Endodermal cell (in vitro differentiated cells): ENCODE measurements at regions not wholly inside any gene's neighbourhood (a gene's known extent, or its start where the extent isn't known, plus 50 kb on each side); places are given as distances from the start of the nearest gene placed in this dataset.

ENCODE experiments used
- DNase-seq: peaks from one replicate; pipeline ENCODE4 v3.0.0-alpha.2; 2017
- H3K27ac ChIP-seq: 2 replicates; pipeline ENCODE4 v1.5.1; 2013; ENCODE audit warnings: mild to moderate bottlenecking, low read depth, low read length, moderate library complexity
- H3K27me3 ChIP-seq: 2 replicates; pipeline ENCODE4 v1.6.1; 2013; ENCODE audit warnings: mild to moderate bottlenecking, low read length, moderate library complexity; ENCODE audit not compliant: insufficient read depth, control insufficient read depth, poor library complexity, severe bottlenecking
- H3K36me3 ChIP-seq: 2 replicates; pipeline ENCODE4 v1.7.0; 2013; ENCODE audit warnings: mild to moderate bottlenecking, low read length, moderate library complexity; ENCODE audit not compliant: control insufficient read depth, insufficient read depth
- H3K4me1 ChIP-seq: one replicate; pipeline ENCODE4 v1.7.0; 2013; ENCODE audit warnings: low read length; ENCODE audit not compliant: control insufficient read depth, insufficient read depth
- H3K4me3 ChIP-seq: 2 replicates; pipeline ENCODE4 v1.5.1; 2013; ENCODE audit warnings: mild to moderate bottlenecking, low read length, moderate library complexity
- H3K9ac ChIP-seq: 2 replicates; pipeline ENCODE4 v1.6.1; 2013; ENCODE audit warnings: mild to moderate bottlenecking, low read length, moderate library complexity; ENCODE audit not compliant: poor library complexity, severe bottlenecking; ENCODE audit errors: extremely low read depth
- H3K9me3 ChIP-seq: 2 replicates; pipeline ENCODE4 v1.6.1; 2013; ENCODE audit warnings: mild to moderate bottlenecking, low read length, moderate library complexity; ENCODE audit not compliant: control insufficient read depth
- H3K27ac Mint-ChIP-seq: 2 replicates; pipeline ENCODE4 v1.8.0; 2020; ENCODE audit warnings: mixed read lengths
- H3K27me3 Mint-ChIP-seq: 2 replicates; pipeline ENCODE4 v1.8.0; 2021; ENCODE audit warnings: mild to moderate bottlenecking, mixed read lengths; ENCODE audit not compliant: insufficient read depth
- H3K36me3 Mint-ChIP-seq: 2 replicates; pipeline ENCODE4 v1.8.0; 2020; ENCODE audit warnings: low read depth, mixed read lengths
- H3K4me1 Mint-ChIP-seq: 2 replicates; pipeline ENCODE4 v1.8.0; 2020; ENCODE audit warnings: mixed read lengths
- H3K4me3 Mint-ChIP-seq: 2 replicates; pipeline ENCODE4 v1.8.0; 2020; ENCODE audit warnings: mild to moderate bottlenecking, moderate library complexity, mixed read lengths
- H3K9me3 Mint-ChIP-seq: 2 replicates; pipeline ENCODE4 v1.8.0; 2020; ENCODE audit warnings: mild to moderate bottlenecking, mixed read lengths
- CTCF ChIP-seq: fragments of 200-600 bp; sonication (generic); conservative IDR thresholded peaks from 2 replicates; pipeline ENCODE4 v1.5.0; 2021; ENCODE audit warnings: antibody characterized with exemption, mild to moderate bottlenecking
- WGBS, 2 experiments: methylation state at CpG; one replicate each; pipeline versions ENCODE4 v1.1.5 to v1.1.7; 2013; ENCODE audit warnings: missing lambda C conversion rate in 2 of 2, mixed read lengths in 1 of 2; ENCODE audit not compliant: insufficient coverage in 1 of 2, insufficient read length in 1 of 2; 5-methylcytosine and 5-hydroxymethylcytosine counted together

DNA sequence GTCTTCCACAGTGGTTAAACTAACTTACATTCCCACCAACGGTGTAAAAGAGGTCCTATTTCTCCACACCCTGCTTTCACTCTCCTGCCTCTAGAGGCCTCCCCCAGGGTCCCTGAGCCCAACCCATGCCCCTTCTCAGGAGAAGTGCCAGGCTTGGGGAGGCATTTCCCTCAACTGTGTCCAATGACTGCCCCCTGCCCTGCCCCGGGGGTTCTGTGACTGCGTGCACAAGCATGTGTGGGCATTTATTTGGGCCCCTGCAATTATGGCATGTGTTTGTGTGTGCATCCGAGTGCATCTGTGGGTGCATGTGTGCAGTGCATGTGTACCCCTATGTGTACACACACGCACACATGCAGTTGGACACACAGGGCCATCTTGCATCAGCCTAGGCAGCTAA is 57.3 kb downstream of the INHBB start:
- Histone ChIP-seq H3K36me3 (no peaks in the 10 kb centered on the region), H3K27me3 (peaks cover 9% of the 10 kb centered on the region), H3K9me3 (no peaks in the 10 kb centered on the region), H3K27ac (no peak overlapping the region), H3K9ac (no peak overlapping the region), H3K4me1 (no peaks in the 10 kb centered on the region), H3K4me3 (no peak overlapping the region)
- H3K36me3 Mint-ChIP-seq: no peaks in the 10 kb centered on the region
- H3K4me1 Mint-ChIP-seq: no peaks in the 10 kb centered on the region
- WGBS, 2 experiments: 76 to 80% methylated on average over 4 to 5 of the region's 5 CpGs
- no peak overlapping the region for H3K4me3 Mint-ChIP-seq
- H3K9me3 Mint-ChIP-seq: no peaks in the 10 kb centered on the region
- no peak for DNase-seq
- H3K27ac Mint-ChIP-seq: no peak overlapping the region
- TF ChIP-seq CTCF: no peak
- peaks cover 14% of the 10 kb centered on the region for H3K27me3 Mint-ChIP-seq

GRCh38 chr2:120403676-120404075 is 57.7 kb downstream of the INHBB start:
- Mint-ChIP-seq H3K4me1 (no peaks in the 10 kb centered on the region), H3K27me3 (peaks cover 15% of the 10 kb centered on the region), H3K9me3 (peaks cover under 1% of the 10 kb centered on the region), H3K36me3 (no peaks in the 10 kb centered on the region), H3K27ac (no peak overlapping the region), H3K4me3 (no peak overlapping the region)
- WGBS, 2 experiments: 88% methylated on average over 4 to 5 of the region's 5 CpGs
- Histone ChIP-seq H3K27ac (no peak overlapping the region), H3K27me3 (peaks cover 9% of the 10 kb centered on the region), H3K4me1 (no peaks in the 10 kb centered on the region), H3K4me3 (no peak overlapping the region), H3K36me3 (no peaks in the 10 kb centered on the region), H3K9ac (no peak overlapping the region), H3K9me3 (no peaks in the 10 kb centered on the region)
- DNase-seq: peak; percentile 26
- no peak for TF ChIP-seq CTCF

GRCh38 chr2:120404274-120404673 is 58.3 kb downstream of the INHBB start:
- H3K4me3 Mint-ChIP-seq: no peak overlapping the region
- H3K9me3 Mint-ChIP-seq: peaks cover 6% of the 10 kb centered on the region
- Histone ChIP-seq H3K4me1 (no peaks in the 10 kb centered on the region), H3K9ac (no peak overlapping the region), H3K27me3 (peaks cover 9% of the 10 kb centered on the region), H3K36me3 (no peaks in the 10 kb centered on the region), H3K9me3 (no peaks in the 10 kb centered on the region), H3K4me3 (no peak overlapping the region), H3K27ac (no peak overlapping the region)
- no peaks in the 10 kb centered on the region for H3K4me1 Mint-ChIP-seq
- peaks cover 17% of the 10 kb centered on the region for H3K27me3 Mint-ChIP-seq
- no peaks in the 10 kb centered on the region for H3K36me3 Mint-ChIP-seq
- WGBS, 2 experiments: 89% methylated on average over 3 of the region's 3 CpGs; no CpG with 5 or more reads in 1 of the 2 experiments
- DNase-seq: no peak
- no peak for TF ChIP-seq CTCF
- H3K27ac Mint-ChIP-seq: no peak overlapping the region
